ENCODE measurements at regions not wholly inside any gene's neighbourhood (a gene's known extent, or its start where the extent isn't known, plus 50 kb on each side); places are given as distances from the start of the nearest gene placed in this dataset.

DNA sequence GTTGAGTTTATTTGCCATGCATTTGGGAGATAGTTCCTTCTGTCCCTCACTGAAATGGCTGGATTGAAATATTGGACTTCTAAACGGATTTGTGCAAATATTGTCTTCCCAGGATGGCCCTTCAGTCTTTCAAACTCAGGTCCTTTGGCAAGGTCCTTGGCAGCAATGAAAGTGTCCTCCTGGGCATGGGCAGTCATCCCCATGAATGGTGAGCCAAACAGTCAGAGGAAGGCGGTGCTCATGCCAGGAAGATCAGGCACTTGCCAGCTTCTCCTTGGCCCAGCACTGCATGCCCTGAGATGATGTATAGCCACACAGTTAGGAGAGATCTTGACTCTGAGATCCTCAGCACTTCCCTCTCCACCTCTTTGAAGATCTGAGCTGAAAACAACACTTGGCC is 221.4 kb upstream of the KLF4 start:
- Mint-ChIP-seq H3K27me3 (peaks cover 90% of the 10 kb centered on the region), H3K4me3 (ENCODE audit: low read depth) (no peak overlapping the region), H3K27ac (no peak overlapping the region), H3K36me3 (ENCODE audit: insufficient read depth) (no peaks in the 10 kb centered on the region), H3K9me3 (ENCODE audit: low read depth) (no peaks in the 10 kb centered on the region), H3K4me1 (ENCODE audit: low read depth) (no peaks in the 10 kb centered on the region)
- no peak for DNase-seq (ENCODE audit: low spot score, unreplicated experiment)
- TF ChIP-seq, protein P1, sequence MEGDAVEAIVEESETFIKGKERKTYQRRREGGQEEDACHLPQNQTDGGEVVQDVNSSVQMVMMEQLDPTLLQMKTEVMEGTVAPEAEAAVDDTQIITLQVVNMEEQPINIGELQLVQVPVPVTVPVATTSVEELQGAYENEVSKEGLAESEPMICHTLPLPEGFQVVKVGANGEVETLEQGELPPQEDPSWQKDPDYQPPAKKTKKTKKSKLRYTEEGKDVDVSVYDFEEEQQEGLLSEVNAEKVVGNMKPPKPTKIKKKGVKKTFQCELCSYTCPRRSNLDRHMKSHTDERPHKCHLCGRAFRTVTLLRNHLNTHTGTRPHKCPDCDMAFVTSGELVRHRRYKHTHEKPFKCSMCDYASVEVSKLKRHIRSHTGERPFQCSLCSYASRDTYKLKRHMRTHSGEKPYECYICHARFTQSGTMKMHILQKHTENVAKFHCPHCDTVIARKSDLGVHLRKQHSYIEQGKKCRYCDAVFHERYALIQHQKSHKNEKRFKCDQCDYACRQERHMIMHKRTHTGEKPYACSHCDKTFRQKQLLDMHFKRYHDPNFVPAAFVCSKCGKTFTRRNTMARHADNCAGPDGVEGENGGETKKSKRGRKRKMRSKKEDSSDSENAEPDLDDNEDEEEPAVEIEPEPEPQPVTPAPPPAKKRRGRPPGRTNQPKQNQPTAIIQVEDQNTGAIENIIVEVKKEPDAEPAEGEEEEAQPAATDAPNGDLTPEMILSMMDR (IDR thresholded peaks at IDR 0.05; ENCODE audit: unreplicated experiment) = no peak

DNA sequence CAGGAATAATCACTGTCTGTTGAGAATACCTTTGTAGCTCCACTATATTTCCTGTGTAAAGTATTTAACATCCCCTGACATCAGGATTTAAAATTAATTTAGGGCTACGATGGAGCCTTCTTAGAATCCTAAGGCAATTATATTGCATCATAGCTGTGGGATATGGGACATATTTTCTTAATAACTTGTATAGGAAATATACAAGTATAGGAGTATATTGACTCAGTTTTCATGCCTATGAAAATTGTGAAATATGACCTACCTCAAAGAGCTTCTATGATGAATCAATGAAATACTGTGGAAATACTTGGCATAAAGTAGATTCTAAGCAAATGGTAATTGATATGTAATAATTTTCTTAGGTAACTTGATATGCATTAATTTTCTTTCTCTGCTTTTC is 221.0 kb upstream of the KLF4 start:
- Mint-ChIP-seq H3K27ac (no peak overlapping the region), H3K4me1 (ENCODE audit: low read depth) (no peaks in the 10 kb centered on the region), H3K9me3 (ENCODE audit: low read depth) (no peaks in the 10 kb centered on the region), H3K36me3 (ENCODE audit: insufficient read depth) (no peaks in the 10 kb centered on the region), H3K27me3 (peaks cover 90% of the 10 kb centered on the region), H3K4me3 (ENCODE audit: low read depth) (no peak overlapping the region)
- no peak for DNase-seq (ENCODE audit: low spot score, unreplicated experiment)
- TF ChIP-seq, protein P1 (IDR thresholded peaks at IDR 0.05; ENCODE audit: unreplicated experiment) = no peak

DNA sequence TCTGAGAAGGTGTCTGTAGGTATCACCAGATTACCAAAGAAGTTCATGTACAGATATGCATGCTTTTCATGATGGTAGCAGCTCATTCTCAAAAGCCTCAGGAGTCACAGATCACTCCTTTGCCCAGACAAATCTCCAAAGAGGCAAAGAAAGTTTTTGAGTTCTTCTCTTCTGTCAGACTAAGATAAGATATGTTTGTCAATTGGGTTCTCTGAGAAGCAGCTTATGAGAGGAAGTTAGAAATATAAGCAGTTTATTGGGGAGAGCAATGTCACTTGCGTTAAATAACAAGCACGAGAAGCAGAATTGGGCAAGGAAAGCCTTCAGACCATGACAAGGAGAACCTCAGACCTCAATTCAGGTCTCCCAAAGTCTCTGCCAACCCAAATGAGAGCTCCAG is 219.2 kb upstream of the KLF4 start:
- H3K4me3 Mint-ChIP-seq (ENCODE audit: low read depth) = no peak overlapping the region
- H3K9me3 Mint-ChIP-seq (ENCODE audit: low read depth) = no peaks in the 10 kb centered on the region
- no peak overlapping the region for H3K27ac Mint-ChIP-seq
- no peaks in the 10 kb centered on the region for H3K36me3 Mint-ChIP-seq (ENCODE audit: insufficient read depth)
- TF ChIP-seq, protein P1 (IDR thresholded peaks at IDR 0.05; ENCODE audit: unreplicated experiment) = no peak
- no peak for DNase-seq (ENCODE audit: low spot score, unreplicated experiment)
- no peaks in the 10 kb centered on the region for H3K4me1 Mint-ChIP-seq (ENCODE audit: low read depth)
- peaks cover 88% of the 10 kb centered on the region for H3K27me3 Mint-ChIP-seq

DNA sequence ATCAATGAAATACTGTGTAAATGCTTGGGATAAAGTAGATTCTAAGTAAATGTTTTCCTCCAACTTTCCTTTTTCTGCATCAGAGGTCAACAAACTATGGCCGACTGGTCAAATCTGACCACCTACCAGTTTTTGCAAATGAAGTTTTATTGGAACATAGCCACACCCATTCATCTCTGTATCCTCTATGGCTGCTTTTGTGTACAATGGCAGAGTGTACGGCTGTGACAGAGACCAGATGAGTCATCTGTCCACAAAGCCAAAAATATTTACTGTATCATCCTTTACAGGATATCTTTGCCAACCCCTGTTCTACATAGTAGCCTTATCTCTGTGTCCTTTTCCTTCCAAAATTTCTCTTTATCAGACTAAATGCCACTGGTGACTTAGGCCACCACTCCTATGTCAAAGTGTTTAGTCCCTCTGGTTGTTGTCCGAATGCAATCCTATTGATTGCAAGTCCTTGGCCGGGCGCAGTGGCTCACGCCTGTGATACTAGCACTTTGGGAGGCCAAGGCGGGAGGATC is 218.4 kb upstream of the KLF4 start:
- Mint-ChIP-seq H3K9me3 (ENCODE audit: low read depth) (no peaks in the 10 kb centered on the region), H3K27ac (no peak overlapping the region), H3K36me3 (ENCODE audit: insufficient read depth) (no peaks in the 10 kb centered on the region), H3K4me3 (ENCODE audit: low read depth) (no peak overlapping the region), H3K27me3 (peaks cover 91% of the 10 kb centered on the region), H3K4me1 (ENCODE audit: low read depth) (no peaks in the 10 kb centered on the region)
- TF ChIP-seq, protein P1 (IDR thresholded peaks at IDR 0.05; ENCODE audit: unreplicated experiment) = no peak
- DNase-seq (ENCODE audit: low spot score, unreplicated experiment) = no peak

DNA sequence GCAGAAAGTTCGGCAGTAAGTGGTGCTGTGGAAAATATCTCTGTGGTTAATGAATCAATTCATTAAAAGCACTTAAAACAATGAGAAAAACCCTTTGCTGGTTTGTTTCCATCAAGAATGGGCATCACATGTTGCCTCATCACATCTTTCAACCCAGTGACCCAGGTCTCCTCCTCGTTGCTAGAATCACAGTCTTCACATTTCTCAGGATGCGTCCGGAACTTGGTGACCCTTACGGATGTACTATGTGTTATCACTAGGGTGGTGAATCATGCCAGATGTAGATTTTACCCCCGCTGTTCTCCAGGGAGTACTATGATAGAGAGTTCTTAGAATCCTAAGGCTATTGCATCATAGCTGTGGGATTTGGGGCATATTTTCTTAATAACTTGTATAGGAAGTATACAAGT is 217.9 kb upstream of the KLF4 start:
- peaks cover 87% of the 10 kb centered on the region for H3K27me3 Mint-ChIP-seq
- H3K4me1 Mint-ChIP-seq (ENCODE audit: low read depth) = no peaks in the 10 kb centered on the region
- H3K4me3 Mint-ChIP-seq (ENCODE audit: low read depth) = no peak overlapping the region
- TF ChIP-seq, protein P1 (IDR thresholded peaks at IDR 0.05; ENCODE audit: unreplicated experiment) = no peak
- H3K9me3 Mint-ChIP-seq (ENCODE audit: low read depth) = no peaks in the 10 kb centered on the region
- no peaks in the 10 kb centered on the region for H3K36me3 Mint-ChIP-seq (ENCODE audit: insufficient read depth)
- no peak for DNase-seq (ENCODE audit: low spot score, unreplicated experiment)
- no peak overlapping the region for H3K27ac Mint-ChIP-seq
